ENCODE measurements at regions not wholly inside any gene's neighbourhood (a gene's known extent, or its start where the extent isn't known, plus 50 kb on each side); places are given as distances from the start of the nearest gene placed in this dataset.
A peak's percentile ranks its signal among the peaks of the same experiment; 100 is the strongest.

DNA sequence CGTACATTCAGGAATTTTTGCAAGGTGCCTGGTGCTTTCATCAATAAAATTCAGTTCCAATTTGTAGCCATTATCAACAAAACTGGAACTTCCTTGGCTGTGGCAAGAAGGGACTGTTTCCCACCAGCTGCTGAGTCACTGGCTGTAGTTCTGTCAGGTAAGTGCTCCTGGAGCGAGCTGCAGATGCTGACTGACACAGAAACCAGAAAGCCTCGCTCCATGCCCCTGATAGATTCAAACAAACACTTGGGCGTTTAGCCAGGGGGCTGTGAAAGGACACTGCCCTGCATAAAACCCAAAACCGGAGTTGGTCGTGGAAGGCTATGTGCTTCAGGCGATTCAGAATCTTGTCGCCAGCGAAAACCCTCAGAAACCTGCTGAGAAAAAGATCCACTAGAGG is 188.4 kb upstream of the FAM9B start:
- POLR2A ChIA-PET: no interaction called here
- H3K4me3 Mint-ChIP-seq: no peak overlapping the region
- no peak for DNase-seq
- no peak overlapping the region for H3K27ac Mint-ChIP-seq
- CTCF ChIA-PET: no interaction called here
- H3K9me3 Mint-ChIP-seq: peaks cover 6% of the 10 kb centered on the region
- H3K4me1 Mint-ChIP-seq (ENCODE audit: low read depth): no peaks in the 10 kb centered on the region
- peaks cover 2% of the 10 kb centered on the region for H3K27me3 Mint-ChIP-seq
- intact Hi-C loops (cut with micrococcal nuclease): no loop called here
- H3K36me3 Mint-ChIP-seq: no peaks in the 10 kb centered on the region

DNA sequence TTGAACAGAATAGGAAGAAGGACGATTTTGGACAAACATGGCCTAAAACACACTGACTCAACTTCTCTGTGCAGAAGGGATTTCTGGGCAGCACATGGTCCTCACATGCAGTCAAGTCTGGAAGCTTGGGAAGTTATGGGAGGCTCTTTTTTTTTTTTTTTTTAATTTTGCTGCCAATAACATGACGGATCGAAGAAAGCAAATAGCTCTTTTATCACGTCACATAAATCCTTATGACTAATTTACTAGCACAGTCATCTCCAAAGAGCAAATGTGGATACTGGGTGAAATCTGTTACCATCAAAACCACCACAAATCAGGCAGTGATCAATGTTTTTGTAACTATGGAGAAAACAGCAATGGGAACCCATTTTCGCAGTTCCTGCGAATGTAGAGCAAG is 193.3 kb upstream of the FAM9B start:
- Mint-ChIP-seq H3K9me3 (peaks cover 3% of the 10 kb centered on the region), H3K36me3 (no peaks in the 10 kb centered on the region), H3K27me3 (peaks cover 2% of the 10 kb centered on the region), H3K27ac (no peak overlapping the region), H3K4me1 (ENCODE audit: low read depth) (peaks cover 8% of the 10 kb centered on the region), H3K4me3 (no peak overlapping the region)
- POLR2A ChIA-PET: no interaction called here
- no peak for DNase-seq
- intact Hi-C loops (cut with micrococcal nuclease): no loop called here
- CTCF ChIA-PET: no interaction called here

DNA sequence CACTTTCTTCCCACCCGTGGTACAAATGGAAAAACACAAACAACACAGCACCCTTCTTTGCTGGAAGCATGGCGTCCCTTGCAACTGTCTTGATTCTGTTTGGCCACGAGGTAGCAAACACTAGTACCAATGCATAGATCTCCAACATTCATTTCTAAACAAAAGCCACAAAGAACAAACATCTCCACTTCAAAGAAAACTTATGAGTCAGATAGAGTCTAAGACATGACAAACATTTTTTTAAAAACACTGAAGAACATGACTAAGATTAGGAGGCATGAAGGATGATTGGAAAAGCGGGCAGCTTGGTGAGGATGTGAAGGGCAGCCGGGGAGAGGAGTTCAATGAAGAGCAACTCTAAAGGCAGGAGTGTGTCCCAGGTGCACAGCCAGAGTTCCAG is 197.6 kb upstream of the FAM9B start:
- POLR2A ChIA-PET: no interaction called here
- no peaks in the 10 kb centered on the region for H3K36me3 Mint-ChIP-seq
- no peaks in the 10 kb centered on the region for H3K27me3 Mint-ChIP-seq
- H3K9me3 Mint-ChIP-seq: no peaks in the 10 kb centered on the region
- CTCF ChIA-PET: no interaction called here
- H3K27ac Mint-ChIP-seq: no peak overlapping the region
- DNase-seq: peak; percentile 16
- no peak overlapping the region for H3K4me3 Mint-ChIP-seq
- intact Hi-C loops (cut with micrococcal nuclease): no loop called here
- peaks cover 8% of the 10 kb centered on the region for H3K4me1 Mint-ChIP-seq (ENCODE audit: low read depth)

DNA sequence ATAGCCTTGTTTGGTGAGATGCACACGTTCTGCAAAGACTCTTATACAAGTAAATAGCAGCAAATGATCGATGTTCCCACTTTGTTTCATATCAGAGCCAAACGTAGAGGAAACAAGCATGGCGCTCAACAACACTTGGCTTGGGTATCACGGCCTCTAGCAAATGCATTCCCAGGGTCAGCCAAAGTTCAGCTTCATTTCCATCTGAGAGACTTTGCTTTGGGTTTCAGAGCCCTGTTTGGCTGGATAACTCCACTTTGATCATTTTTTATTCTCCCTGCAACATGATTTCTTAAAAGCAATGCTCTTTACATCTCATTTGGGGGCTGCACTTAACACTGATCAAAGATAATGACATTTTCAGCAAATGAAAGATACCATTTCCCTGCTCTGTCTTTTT is 199.2 kb upstream of the FAM9B start:
- no peak for DNase-seq
- Mint-ChIP-seq H3K27me3 (no peaks in the 10 kb centered on the region), H3K9me3 (no peaks in the 10 kb centered on the region), H3K4me1 (ENCODE audit: low read depth) (peaks cover 8% of the 10 kb centered on the region), H3K4me3 (no peak overlapping the region), H3K36me3 (no peaks in the 10 kb centered on the region), H3K27ac (no peak overlapping the region)
- intact Hi-C loops (cut with micrococcal nuclease): no loop called here
- ChIA-PET CTCF (no interaction called here), POLR2A (no interaction called here)

DNA sequence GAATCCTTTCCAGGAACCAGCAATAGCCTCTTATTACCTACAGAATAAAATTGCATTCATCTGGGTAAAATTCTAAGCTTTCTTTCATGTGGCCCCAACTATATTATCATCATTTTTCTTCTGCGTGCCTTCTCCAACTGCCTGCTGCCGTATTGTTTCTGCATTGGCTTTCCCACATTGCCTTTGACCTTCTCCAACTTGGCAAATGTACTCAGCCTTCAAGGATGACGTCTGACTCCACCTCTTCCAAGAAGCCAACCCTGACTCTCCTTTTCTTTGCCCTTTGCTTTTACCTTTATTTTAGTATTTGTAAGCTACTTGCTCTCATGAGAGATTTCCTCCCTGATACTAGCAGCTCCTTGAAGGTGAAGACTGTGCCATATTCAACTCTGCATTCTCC is 200.4 kb upstream of the FAM9B start:
- intact Hi-C loops (cut with micrococcal nuclease): no loop called here
- no peak overlapping the region for H3K4me3 Mint-ChIP-seq
- ChIA-PET CTCF (no interaction called here), POLR2A (no interaction called here)
- H3K4me1 Mint-ChIP-seq (ENCODE audit: low read depth): peaks cover 8% of the 10 kb centered on the region
- H3K27me3 Mint-ChIP-seq: no peaks in the 10 kb centered on the region
- no peak overlapping the region for H3K27ac Mint-ChIP-seq
- H3K9me3 Mint-ChIP-seq: no peaks in the 10 kb centered on the region
- DNase-seq: no peak
- H3K36me3 Mint-ChIP-seq: no peaks in the 10 kb centered on the region

DNA sequence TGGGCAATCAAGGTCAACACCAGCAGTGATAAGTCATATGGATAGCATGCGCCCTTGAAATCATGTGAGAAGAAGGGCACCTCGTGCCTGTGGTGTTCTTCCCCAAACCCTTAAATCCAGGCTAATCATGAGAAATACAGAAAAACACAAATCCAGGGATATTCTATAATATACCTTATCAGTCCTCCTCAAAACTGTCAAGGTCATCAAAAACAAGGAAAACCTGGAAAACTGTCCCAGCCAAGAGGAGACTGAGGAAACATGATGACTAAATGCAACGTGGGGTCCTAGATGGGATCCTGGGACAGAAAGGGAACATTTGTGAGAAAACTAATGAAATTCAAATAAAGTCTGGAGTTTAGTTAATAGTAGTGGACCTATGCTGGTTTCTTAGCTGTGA is 201.8 kb upstream of the FAM9B start:
- Mint-ChIP-seq H3K27me3 (no peaks in the 10 kb centered on the region), H3K9me3 (no peaks in the 10 kb centered on the region)

DNA sequence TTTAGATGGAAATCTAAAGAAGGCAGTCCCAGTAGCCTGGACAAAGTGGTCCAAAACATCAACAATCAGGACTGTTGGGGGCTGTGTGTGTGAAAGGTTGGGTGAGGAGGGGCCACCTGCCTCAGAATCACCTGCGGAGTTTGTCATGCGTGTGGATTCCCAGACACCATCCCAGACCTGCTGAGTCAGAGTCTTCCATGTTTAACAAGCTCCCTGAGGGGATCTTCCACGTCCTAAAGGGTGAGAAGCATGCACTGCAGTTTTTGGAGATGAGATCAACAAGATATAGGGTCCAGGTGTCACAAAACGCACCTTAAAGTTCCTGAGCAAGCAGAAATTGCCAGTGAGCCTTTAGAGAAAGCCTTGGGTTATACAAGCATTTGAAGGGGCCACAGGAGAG is 207.0 kb upstream of the FAM9B start:
- Mint-ChIP-seq H3K27ac (no peak overlapping the region), H3K36me3 (no peaks in the 10 kb centered on the region), H3K4me3 (no peak overlapping the region), H3K27me3 (no peaks in the 10 kb centered on the region), H3K9me3 (no peaks in the 10 kb centered on the region), H3K4me1 (ENCODE audit: low read depth) (no peaks in the 10 kb centered on the region)
- POLR2A ChIA-PET: no interaction called here
- CTCF ChIA-PET: no interaction called here
- DNase-seq: no peak
- intact Hi-C loops (cut with micrococcal nuclease): no loop called here

More for the DNA sequence above, 201.8 kb upstream of the FAM9B start:
- no peaks in the 10 kb centered on the region for H3K36me3 Mint-ChIP-seq
- peaks cover 8% of the 10 kb centered on the region for H3K4me1 Mint-ChIP-seq (ENCODE audit: low read depth)
- DNase-seq: no peak
- CTCF ChIA-PET: no interaction called here
- no peak overlapping the region for H3K27ac Mint-ChIP-seq
- H3K4me3 Mint-ChIP-seq: no peak overlapping the region
- intact Hi-C loops (cut with micrococcal nuclease): no loop called here
- POLR2A ChIA-PET: interaction anchor here (0.6 kb wide), 1 partner anchor 17 kb away, joined by 3 read pairs; no protein-coding TSS in a partner anchor

DNA sequence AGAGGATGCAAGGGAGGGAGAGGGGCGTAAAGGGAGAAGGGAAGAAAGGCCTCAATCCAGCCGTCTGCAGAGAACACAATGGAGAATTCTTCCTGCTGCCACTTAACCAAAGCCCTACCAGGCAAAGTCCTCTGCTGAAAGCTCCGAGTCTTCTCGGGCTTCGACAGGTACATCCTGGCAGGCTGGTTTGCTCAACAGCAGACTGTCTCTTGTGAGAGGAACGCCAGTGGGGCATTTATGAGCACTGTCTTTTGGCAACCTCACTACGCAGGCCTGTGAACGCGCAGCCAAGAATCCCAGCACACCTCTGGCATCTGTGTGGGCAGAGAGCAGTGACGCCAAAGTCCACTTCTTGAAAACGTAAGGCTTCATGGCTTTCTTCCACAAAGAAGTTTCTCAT is 207.5 kb upstream of the FAM9B start:
- ChIA-PET POLR2A (no interaction called here), CTCF (no interaction called here)
- H3K27me3 Mint-ChIP-seq: no peaks in the 10 kb centered on the region
- H3K36me3 Mint-ChIP-seq: no peaks in the 10 kb centered on the region
- no peak for DNase-seq
- no peaks in the 10 kb centered on the region for H3K4me1 Mint-ChIP-seq (ENCODE audit: low read depth)
- no peak overlapping the region for H3K27ac Mint-ChIP-seq
- no peaks in the 10 kb centered on the region for H3K9me3 Mint-ChIP-seq
- intact Hi-C loops (cut with micrococcal nuclease): no loop called here
- H3K4me3 Mint-ChIP-seq: no peak overlapping the region

DNA sequence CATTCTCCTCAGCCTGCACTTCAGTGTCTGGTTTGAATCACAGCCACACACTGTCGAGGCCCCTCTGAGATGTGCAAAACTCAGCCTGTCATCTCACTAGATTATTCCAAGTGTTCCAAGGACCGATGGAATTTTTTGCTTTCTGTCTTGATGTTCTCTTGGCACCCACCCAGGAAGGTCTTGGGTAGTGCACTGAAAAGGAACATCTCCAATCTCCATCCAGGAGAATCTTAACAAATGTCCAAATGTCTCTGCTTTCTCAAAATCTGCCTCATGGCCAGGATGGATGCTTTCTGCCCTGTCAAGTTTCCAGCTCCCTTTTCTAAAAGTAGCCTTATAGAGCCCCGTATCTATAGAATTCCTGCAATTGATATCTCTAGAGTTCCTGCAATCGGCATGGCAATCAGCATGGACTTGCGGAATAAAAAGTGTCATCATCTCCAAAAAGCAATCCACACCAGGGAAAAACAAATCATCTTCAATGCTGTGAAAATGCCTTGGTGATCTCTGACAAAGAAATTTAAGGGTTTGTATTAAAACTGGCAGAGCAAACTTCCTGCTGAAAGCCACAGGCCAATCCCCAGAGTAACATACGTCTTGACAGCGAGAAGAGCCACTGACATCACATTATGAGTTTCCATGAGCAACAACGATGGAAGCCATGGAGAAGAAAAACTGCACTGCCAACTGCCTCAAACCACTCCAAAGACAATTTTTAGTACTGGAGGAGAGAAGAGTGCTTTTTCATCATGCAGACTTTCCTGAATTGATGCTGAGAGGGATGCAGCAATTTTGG is 215.3 kb upstream of the FAM9B start:
- CTCF ChIA-PET: no interaction called here
- Mint-ChIP-seq H3K27me3 (no peaks in the 10 kb centered on the region), H3K27ac (no peak overlapping the region), H3K36me3 (no peaks in the 10 kb centered on the region), H3K4me3 (no peak overlapping the region), H3K9me3 (no peaks in the 10 kb centered on the region), H3K4me1 (ENCODE audit: low read depth) (no peaks in the 10 kb centered on the region)
- POLR2A ChIA-PET: no interaction called here
- DNase-seq: no peak
- intact Hi-C loops (cut with micrococcal nuclease): no loop called here

DNA sequence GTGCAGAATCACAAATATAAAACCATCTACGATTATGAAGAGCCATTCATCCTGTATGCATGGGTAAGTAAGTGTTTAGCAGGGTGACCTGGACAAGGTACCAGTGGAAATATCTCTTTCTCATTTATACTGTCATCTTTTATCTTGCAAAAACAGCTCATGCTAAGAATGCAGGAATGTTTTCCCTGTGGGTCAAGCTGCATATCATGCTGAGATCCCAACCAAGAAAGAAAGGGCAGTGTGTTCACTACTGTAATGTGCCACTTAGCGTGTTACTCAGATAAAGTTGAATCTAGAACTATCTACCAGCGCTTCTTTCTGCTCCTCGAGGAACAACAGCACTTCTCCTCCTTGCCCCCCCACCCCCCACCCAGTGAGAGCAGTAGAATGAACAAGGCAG is 212.7 kb upstream of the TBL1X start:
- no peak overlapping the region for H3K27ac Mint-ChIP-seq
- POLR2A ChIA-PET: interaction anchor here (0.6 kb wide), 1 partner anchor 16 kb away, joined by 3 read pairs; no protein-coding TSS in a partner anchor
- no peaks in the 10 kb centered on the region for H3K27me3 Mint-ChIP-seq
- intact Hi-C loops (cut with micrococcal nuclease): no loop called here
- no peaks in the 10 kb centered on the region for H3K9me3 Mint-ChIP-seq
- H3K4me3 Mint-ChIP-seq: no peak overlapping the region
- DNase-seq: no peak
- CTCF ChIA-PET: no interaction called here
- H3K36me3 Mint-ChIP-seq: no peaks in the 10 kb centered on the region
- H3K4me1 Mint-ChIP-seq (ENCODE audit: low read depth): no peaks in the 10 kb centered on the region

DNA sequence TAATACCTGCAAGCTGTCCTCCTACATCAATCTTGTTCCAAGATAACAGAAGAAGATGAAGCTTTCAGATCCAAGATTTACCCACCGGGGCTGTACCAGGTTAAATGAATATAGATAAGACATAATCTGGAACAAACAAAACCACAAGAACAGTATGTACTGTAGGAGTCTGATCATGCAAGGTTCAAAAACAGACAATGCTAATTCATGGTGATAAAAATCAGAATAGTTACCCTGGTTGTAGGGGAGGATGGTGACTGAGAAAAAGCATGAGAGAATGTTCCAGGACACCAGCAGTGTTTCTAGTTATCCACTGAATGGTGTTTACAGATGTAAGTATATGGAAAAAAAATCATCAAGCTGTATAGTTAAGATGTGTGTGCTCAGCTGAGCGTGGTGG is 211.6 kb upstream of the TBL1X start:
- ChIA-PET CTCF (no interaction called here), POLR2A (no interaction called here)
- Mint-ChIP-seq H3K4me3 (no peak overlapping the region), H3K36me3 (no peaks in the 10 kb centered on the region), H3K27ac (no peak overlapping the region), H3K27me3 (no peaks in the 10 kb centered on the region), H3K4me1 (ENCODE audit: low read depth) (peaks cover 6% of the 10 kb centered on the region), H3K9me3 (no peaks in the 10 kb centered on the region)
- intact Hi-C loops (cut with micrococcal nuclease): no loop called here
- no peak for DNase-seq

DNA sequence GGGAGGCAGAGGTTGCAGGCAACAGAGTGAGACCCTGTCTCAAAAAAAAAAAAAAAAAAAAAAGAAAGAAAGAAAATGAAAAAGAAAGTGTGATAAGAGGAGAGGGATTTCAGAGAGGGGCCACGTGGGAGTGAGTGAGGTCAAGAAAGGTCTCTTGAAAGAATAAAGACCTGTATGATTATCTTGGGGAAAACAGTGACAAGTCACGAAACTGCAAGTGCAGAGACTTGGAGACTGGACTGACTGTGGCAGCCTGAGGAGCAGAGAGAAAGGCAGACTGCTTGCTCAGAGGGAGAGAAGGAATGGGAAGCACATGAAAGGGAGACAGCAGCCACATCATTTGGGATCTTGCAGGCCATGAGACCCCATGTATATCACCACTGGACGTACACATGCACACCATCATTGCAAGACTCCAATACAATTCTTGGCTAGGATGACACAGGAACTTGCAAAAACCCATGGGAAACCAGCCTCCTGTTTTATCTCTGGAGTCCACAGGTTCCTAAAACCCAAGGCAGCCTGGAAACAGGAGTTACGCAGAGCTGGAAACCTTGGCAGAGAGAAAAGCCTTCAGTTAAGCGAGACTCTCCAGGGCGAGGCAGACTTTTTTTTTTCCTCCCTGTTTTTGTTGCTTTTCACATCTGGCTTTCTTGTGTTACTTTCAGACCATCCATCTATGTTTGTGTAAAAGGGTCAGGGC is 207.0 kb upstream of the TBL1X start:
- no peaks in the 10 kb centered on the region for H3K36me3 Mint-ChIP-seq
- POLR2A ChIA-PET: no interaction called here
- no peak overlapping the region for H3K27ac Mint-ChIP-seq
- CTCF ChIA-PET: no interaction called here
- no peaks in the 10 kb centered on the region for H3K27me3 Mint-ChIP-seq
- H3K4me1 Mint-ChIP-seq (ENCODE audit: low read depth): peaks cover 25% of the 10 kb centered on the region
- peaks cover 7% of the 10 kb centered on the region for H3K9me3 Mint-ChIP-seq
- DNase-seq: peak; percentile 10
- no peak overlapping the region for H3K4me3 Mint-ChIP-seq
- intact Hi-C loops (cut with micrococcal nuclease): loop anchor here (1.0 kb wide), 1 partner anchor 27 kb away; no protein-coding TSS in a partner anchor

Measured in activated CD4-positive, alpha-beta memory T cell treated with anti-CD3 and anti-CD28 coated beads for 36 hours (primary cell).